Psoas muscle (tissue), 7 donors: ENCODE measurements at regions not wholly inside any gene's neighbourhood (a gene's known extent, or its start where the extent isn't known, plus 50 kb on each side); places are given as distances from the start of the nearest gene placed in this dataset.

Experiments used
- ATAC-seq, 4 donors: fragments of 200-7000 bp; cut with Tn5 transposase; one replicate each; pipeline ENCODE4 v1.9.1; 2020; ENCODE audit warnings: moderate library complexity in 3 of 4, mild to moderate bottlenecking in 2 of 4
- DNase-seq, 2 donors: peaks; one replicate each; pipeline ENCODE4 v3.0.0-alpha.2; 2020
- H3K27ac ChIP-seq: fragments of 200-600 bp; one replicate; pipeline ENCODE4 v1.8.0; 2022
- H3K27me3 ChIP-seq, 3 donors: fragments of 200-600 bp in 1 of 3; one replicate each; pipeline versions ENCODE4 v1.6.1 to v1.8.0; 2013 to 2022; ENCODE audit warnings: low read length in 2 of 3, mild to moderate bottlenecking in 2 of 3, moderate library complexity in 1 of 3; ENCODE audit not compliant: insufficient read depth in 3 of 3
- H3K36me3 ChIP-seq, 2 donors: fragments of 200-600 bp in 1 of 2; one replicate each; pipeline versions ENCODE4 v1.6.1 to v1.8.0; 2013 to 2022; ENCODE audit warnings: low read depth in 1 of 2, mild to moderate bottlenecking in 1 of 2, moderate library complexity in 1 of 2; ENCODE audit not compliant: insufficient read depth in 1 of 2
- H3K4me1 ChIP-seq: fragments of 200-600 bp; one replicate; pipeline ENCODE4 v1.8.0; 2022
- H3K4me3 ChIP-seq: fragments of 200-600 bp; one replicate; pipeline ENCODE4 v1.8.0; 2022; ENCODE audit warnings: mild to moderate bottlenecking
- H3K9me3 ChIP-seq: fragments of 200-600 bp; one replicate; pipeline ENCODE4 v1.8.0; 2022
- CTCF ChIP-seq: fragments of 200-600 bp; IDR thresholded peaks from one replicate; pipeline ENCODE4 v1.8.0; 2022; ENCODE audit warnings: antibody characterized with exemption
- WGBS, 3 donors: extraction: QIAGEN DNeasy Blood & Tissue Kit; methylation state at CpG; one replicate each; pipeline versions ENCODE4 v1.1.6 to v1.1.7; 2013; 5-methylcytosine and 5-hydroxymethylcytosine counted together
- intact Hi-C, 2 donors: fragments of 100-400 bp; cut with DNase I; formaldehyde crosslinking; loops; one replicate each; pipeline versions ENCODE4 v1.11.0 to v1.14.2; 2022
- donor health status: healthy with polysubstance abuse.
- donor health status: DM: no; HTN: no; CAD: no; lungs with moderate emphysema.
- donor health status: Bipolar disorder and iron deficiency.
- donor health status: healthy.
- donor health status: DM: yes; HTN: yes; CAD: no.
- donor health status: DM: no; HTN: no; CAD: no.
- donor health status: DM: yes; HTN: yes; CAD: no.

- no peak for ATAC-seq
- no peaks in the 10 kb centered on the region for H3K4me1 ChIP-seq
Measured at GRCh38 chr10:81093056-81093455, 555.4 kb downstream of the SH2D4B start.

GRCh38 chr10:81095238-81095637 is 557.5 kb downstream of the SH2D4B start:
- intact Hi-C loops, result no loop called here
- no peak for TF ChIP-seq CTCF
- WGBS, 3 donors, result 90 to 96% (median 93%) methylated on average over 2 of the region's 2 CpGs

More at GRCh38 chr10:81093056-81093455, 555.4 kb downstream of the SH2D4B start:
- Histone ChIP-seq H3K27ac (no peak overlapping the region), H3K27me3 (no peaks in the 10 kb centered on the region), H3K36me3 (no peaks in the 10 kb centered on the region), H3K9me3 (no peaks in the 10 kb centered on the region), H3K4me3 (no peak overlapping the region)
- DNase-seq, result no peak
- intact Hi-C loops, result no loop called here
- WGBS, 3 donors, result 79 to 84% (median 83%) methylated on average over 6 of the region's 6 CpGs
- TF ChIP-seq CTCF, result no peak

GRCh38 chr10:81096558-81096957 is 558.9 kb downstream of the SH2D4B start:
- H3K9me3 ChIP-seq, result no peaks in the 10 kb centered on the region
- H3K4me1 ChIP-seq, result no peaks in the 10 kb centered on the region
- no peaks in the 10 kb centered on the region for H3K36me3 ChIP-seq
- TF ChIP-seq CTCF, result no peak
- 59 to 73% (median 68%) methylated on average over 1 of the region's 1 CpG for WGBS, 3 donors
- intact Hi-C loops, result no loop called here
- no peak overlapping the region for H3K4me3 ChIP-seq
- no peak for DNase-seq
- no peak overlapping the region for H3K27ac ChIP-seq
- no peak for ATAC-seq
- H3K27me3 ChIP-seq, result no peaks in the 10 kb centered on the region

More at GRCh38 chr10:81095238-81095637, 557.5 kb downstream of the SH2D4B start:
- no peak for DNase-seq
- H3K27me3 ChIP-seq, result no peaks in the 10 kb centered on the region
- no peak for ATAC-seq
- H3K4me1 ChIP-seq, result no peaks in the 10 kb centered on the region
- no peak overlapping the region for H3K27ac ChIP-seq
- H3K9me3 ChIP-seq, result no peaks in the 10 kb centered on the region
- H3K36me3 ChIP-seq, result no peaks in the 10 kb centered on the region
- H3K4me3 ChIP-seq, result no peak overlapping the region

GRCh38 chr10:81101062-81101461 is 563.4 kb downstream of the SH2D4B start:
- Histone ChIP-seq H3K9me3 (no peaks in the 10 kb centered on the region), H3K4me1 (no peaks in the 10 kb centered on the region), H3K36me3 (no peaks in the 10 kb centered on the region), H3K4me3 (no peak overlapping the region), H3K27ac (no peak overlapping the region), H3K27me3 (no peaks in the 10 kb centered on the region)
- no peak for DNase-seq
- intact Hi-C loops, result no loop called here
- TF ChIP-seq CTCF, result no peak
- ATAC-seq, result no peak

GRCh38 chr10:81104494-81104893 is 566.8 kb downstream of the SH2D4B start:
- 73 to 76% (median 75%) methylated on average over 3 of the region's 3 CpGs for WGBS, 3 donors
- no peak for TF ChIP-seq CTCF
- Histone ChIP-seq H3K9me3 (no peaks in the 10 kb centered on the region), H3K27ac (no peak overlapping the region), H3K27me3 (no peaks in the 10 kb centered on the region), H3K4me3 (no peak overlapping the region), H3K36me3 (no peaks in the 10 kb centered on the region), H3K4me1 (no peaks in the 10 kb centered on the region)
- ATAC-seq, result no peak
- DNase-seq, result no peak
- intact Hi-C loops, result no loop called here
